IMR-90 (cell line): ENCODE measurements at regions not wholly inside any gene's neighbourhood (a gene's known extent, or its start where the extent isn't known, plus 50 kb on each side); places are given as distances from the start of the nearest gene placed in this dataset.

ENCODE experiments used
- ATAC-seq: fragments of 200-7000 bp; cut with Tn5 transposase; 2 replicates; pipeline ENCODE4 v1.9.1; 2020; ENCODE audit warnings: low read depth, mild to moderate bottlenecking, moderate library complexity
- BruUV-seq: library from RNA; stranded (reverse); fragments of 400-500 nt; replicated peaks from 2 replicates; lab custom pipeline; 2021; lab: Mats Ljungman, UMichigan
- CTCF ChIA-PET: fragments of 300-600 bp; formaldehyde crosslinking; extraction: SDS; loops from one replicate; lab custom pipeline; 2021; ENCODE audit warnings: antibody characterized with exemption; lab: Yijun Ruan, JAX
- POLR2A ChIA-PET: fragments of 300-600 bp; sonication (Branson Sonifier 250); formaldehyde crosslinking; loops from one replicate; lab custom pipeline; 2022; ENCODE audit warnings: antibody characterized with exemption; ENCODE audit not compliant: unreplicated experiment; lab: Charles Lee
- DNase-seq: peaks from one replicate; pipeline ENCODE4 v3.0.0; 2013
- H2AFZ ChIP-seq: replicated peaks from 2 replicates; pipeline ENCODE3; 2013; ENCODE audit warnings: low read length, mild to moderate bottlenecking; ENCODE audit not compliant: poor library complexity
- H2AK5ac ChIP-seq: 2 replicates; pipeline ENCODE4 v1.6.1; 2013; ENCODE audit warnings: low read depth, low read length, inconsistent platforms
- H2AK9ac ChIP-seq: replicated peaks from 2 replicates; pipeline ENCODE3; 2013; ENCODE audit warnings: mild to moderate bottlenecking, low read depth, low read length, moderate library complexity; ENCODE audit not compliant: poor library complexity
- H2BK120ac ChIP-seq: 2 replicates; pipeline ENCODE4 v1.6.1; 2013; ENCODE audit warnings: low read depth, low read length, inconsistent platforms
- H2BK15ac ChIP-seq: 3 replicates; pipeline ENCODE4 v1.6.1; 2013; ENCODE audit warnings: low read depth, low read length, inconsistent platforms
- H2BK20ac ChIP-seq: 2 replicates; pipeline ENCODE4 v1.6.1; 2013; ENCODE audit warnings: low read depth, mild to moderate bottlenecking, inconsistent platforms, low read length, moderate library complexity
- H2BK5ac ChIP-seq: 2 replicates; pipeline ENCODE4 v1.6.1; 2013; ENCODE audit warnings: mild to moderate bottlenecking, low read depth, low read length, inconsistent platforms; ENCODE audit not compliant: poor library complexity, severe bottlenecking
- H3K14ac ChIP-seq: replicated peaks from 2 replicates; pipeline ENCODE4 v1.6.1; 2013; ENCODE audit warnings: low read depth, low read length, inconsistent platforms
- H3K18ac ChIP-seq: 2 replicates; pipeline ENCODE4 v1.6.1; 2013; ENCODE audit warnings: low read depth, low read length, control low read depth
- H3K23ac ChIP-seq: 2 replicates; pipeline ENCODE4 v1.6.1; 2013; ENCODE audit warnings: low read depth, low read length, inconsistent platforms
- H3K27ac ChIP-seq: 2 replicates; pipeline ENCODE4 v1.5.1; 2013; ENCODE audit warnings: mild to moderate bottlenecking, control low read depth, low read length; ENCODE audit not compliant: insufficient read depth
- H3K27me3 ChIP-seq: 2 replicates; pipeline ENCODE4 v1.6.1; 2013; ENCODE audit warnings: low read length; ENCODE audit not compliant: control insufficient read depth, insufficient read depth
- H3K36me3 ChIP-seq: 2 replicates; pipeline ENCODE4 v1.6.1; 2013; ENCODE audit warnings: low read length, mixed read lengths; ENCODE audit not compliant: control insufficient read depth, insufficient read depth
- H3K4ac ChIP-seq: 2 replicates; pipeline ENCODE4 v1.6.1; 2013; ENCODE audit warnings: low read depth, low read length, inconsistent platforms
- H3K4me1 ChIP-seq: 2 replicates; pipeline ENCODE4 v1.6.1; 2013; ENCODE audit warnings: low read length, mixed read lengths; ENCODE audit not compliant: control insufficient read depth, insufficient read depth
- H3K4me2 ChIP-seq: 2 replicates; pipeline ENCODE4 v1.6.1; 2013; ENCODE audit warnings: low read depth, mild to moderate bottlenecking, control low read depth, low read length, moderate library complexity
- H3K4me3 ChIP-seq: 2 replicates; pipeline ENCODE4 v1.5.1; 2013; ENCODE audit warnings: low read depth, mild to moderate bottlenecking, control low read depth, low read length, moderate library complexity; ENCODE audit not compliant: insufficient read depth
- H3K56ac ChIP-seq: 2 replicates; pipeline ENCODE4 v1.6.1; 2013; ENCODE audit warnings: low read length, inconsistent platforms; ENCODE audit not compliant: insufficient read depth; ENCODE audit errors: extremely low read depth
- H3K79me1 ChIP-seq, 2 experiments: 2 replicates each; pipeline ENCODE4 v1.6.1; 2013; ENCODE audit warnings: low read length in 2 of 2, inconsistent platforms in 1 of 2, low read depth in 1 of 2
- H3K9ac ChIP-seq: 2 replicates; pipeline ENCODE4 v1.6.1; 2013; ENCODE audit warnings: low read depth, low read length, control low read depth
- H3K9me1 ChIP-seq: 2 replicates; pipeline ENCODE4 v1.6.1; 2013; ENCODE audit warnings: low read length, inconsistent platforms; ENCODE audit not compliant: insufficient read depth
- H3K9me3 ChIP-seq: 2 replicates; pipeline ENCODE4 v1.6.1; 2013; ENCODE audit warnings: low read length; ENCODE audit not compliant: control insufficient read depth, insufficient read depth
- H4K20me1 ChIP-seq: 2 replicates; pipeline ENCODE4 v1.6.1; 2013; ENCODE audit warnings: low read length, inconsistent platforms; ENCODE audit not compliant: insufficient read depth
- H4K5ac ChIP-seq: 2 replicates; pipeline ENCODE4 v1.6.1; 2013; ENCODE audit warnings: mild to moderate bottlenecking, low read depth, low read length, control low read depth
- H4K8ac ChIP-seq, 2 experiments: 2 replicates each; pipeline ENCODE4 v1.6.1; 2013; ENCODE audit warnings: low read depth in 2 of 2, low read length in 2 of 2, control low read depth in 1 of 2, inconsistent platforms in 1 of 2
- H4K91ac ChIP-seq: 2 replicates; pipeline ENCODE4 v1.6.1; 2013; ENCODE audit warnings: low read depth, low read length, inconsistent platforms; ENCODE audit not compliant: insufficient read depth
- CTCF ChIP-seq: conservative IDR thresholded peaks from 2 replicates; pipeline ENCODE4 v1.5.1; 2012; ENCODE audit warnings: mild to moderate bottlenecking, low read depth, low read length, improper control_type of control experiment
- WGBS, 2 experiments: methylation state at CpG; one replicate each; pipeline versions ENCODE4 v1.1.5 to v1.1.7; 2013; ENCODE audit warnings: missing lambda C conversion rate in 2 of 2; ENCODE audit not compliant: insufficient read length in 1 of 2; ENCODE audit errors: extremely low coverage in 2 of 2; 5-methylcytosine and 5-hydroxymethylcytosine counted together
- dilution Hi-C: fragments of 300-500 bp; cut with HindIII; formaldehyde crosslinking; loops from one replicate; pipeline ENCODE4 v1.14.3; 2018; ENCODE audit warnings: low sequenced_read_pairs; ENCODE audit not compliant: unreplicated experiment
- in situ Hi-C: fragments of 300-500 bp; cut with MboI; formaldehyde crosslinking; loops from 3 replicates; pipeline ENCODE4 v1.14.3; 2019; ENCODE audit warnings: low sequenced_read_pairs, inconsistent platforms, mixed read lengths
- intact Hi-C: fragments of 100-400 bp; cut with micrococcal nuclease; formaldehyde crosslinking; loops from 2 replicates; pipeline ENCODE4 v1.10.0; 2022

GRCh38 chr12:5258926-5259325 is 173.0 kb upstream of the NTF3 start:
- Histone ChIP-seq H2BK15ac (no peak overlapping the region), H3K36me3 (no peaks in the 10 kb centered on the region), H3K27me3 (no peaks in the 10 kb centered on the region), H3K4me3 (no peak overlapping the region), H3K9me3 (no peaks in the 10 kb centered on the region), H3K27ac (no peak overlapping the region), H3K9ac (no peak overlapping the region), H3K56ac (no peak overlapping the region), H2AFZ (peak overlapping the region; percentile 9), H3K4me2 (0 out of 2 replicates have a peak overlapping the region, but pooled peaks have one; percentile 18), H3K23ac (no peak overlapping the region), H2BK120ac (peak overlapping the region; percentile 25; the same call in 1 of the 2 replicates), H3K18ac (no peak overlapping the region; the same call in 1 of the 2 replicates), H4K20me1 (no peaks in the 10 kb centered on the region), H3K9me1 (peaks cover 19% of the 10 kb centered on the region), H4K91ac (peak overlapping the region; percentile 27), H2BK20ac (0 out of 2 replicates have a peak overlapping the region, but pooled peaks have one; percentile 19), H3K14ac (0 out of 2 replicates have a peak overlapping the region, but pooled peaks have one; percentile 0), H3K4me1 (peaks cover 16% of the 10 kb centered on the region), H3K4ac (peak overlapping the region; percentile 47; the same call in 1 of the 2 replicates), H3K79me1 (no peaks in the 10 kb centered on the region; a peak in 1 of 4 replicates), H2AK5ac (peak overlapping the region; percentile 31), H4K8ac (no peak overlapping the region), H2AK9ac (no peak overlapping the region), H2BK5ac (peak overlapping the region; percentile 5), H4K5ac (no peak overlapping the region)
- BruUV-seq: no TSS peak
- no peak for ATAC-seq
- POLR2A ChIA-PET: no interaction called here
- intact Hi-C loops (no loop called here), in situ Hi-C loops (no loop called here), dilution Hi-C loops (no loop called here)
- CTCF ChIA-PET: no interaction called here
- TF ChIP-seq CTCF: no peak
- no CpG with 5 or more reads among the region's 6 CpGs for whole genome bisulfite sequencing, 2 experiments
- no peak for DNase-seq
